Stimulated activated CD8-positive, alpha-beta memory T cell treated with anti-CD3 and anti-CD28 coated beads, Interleukin-12 subunit alpha, Interleukin-12 subunit beta, amount 100 ng/mL, for 1 hour (primary cell): ENCODE measurements at regions not wholly inside any gene's neighbourhood (a gene's known extent, or its start where the extent isn't known, plus 50 kb on each side); places are given as distances from the start of the nearest gene placed in this dataset.

ENCODE experiments used
- DNase-seq: peaks from one replicate; pipeline ENCODE4 v3.0.0-alpha.2; 2020; ENCODE audit warnings: low read depth

DNA sequence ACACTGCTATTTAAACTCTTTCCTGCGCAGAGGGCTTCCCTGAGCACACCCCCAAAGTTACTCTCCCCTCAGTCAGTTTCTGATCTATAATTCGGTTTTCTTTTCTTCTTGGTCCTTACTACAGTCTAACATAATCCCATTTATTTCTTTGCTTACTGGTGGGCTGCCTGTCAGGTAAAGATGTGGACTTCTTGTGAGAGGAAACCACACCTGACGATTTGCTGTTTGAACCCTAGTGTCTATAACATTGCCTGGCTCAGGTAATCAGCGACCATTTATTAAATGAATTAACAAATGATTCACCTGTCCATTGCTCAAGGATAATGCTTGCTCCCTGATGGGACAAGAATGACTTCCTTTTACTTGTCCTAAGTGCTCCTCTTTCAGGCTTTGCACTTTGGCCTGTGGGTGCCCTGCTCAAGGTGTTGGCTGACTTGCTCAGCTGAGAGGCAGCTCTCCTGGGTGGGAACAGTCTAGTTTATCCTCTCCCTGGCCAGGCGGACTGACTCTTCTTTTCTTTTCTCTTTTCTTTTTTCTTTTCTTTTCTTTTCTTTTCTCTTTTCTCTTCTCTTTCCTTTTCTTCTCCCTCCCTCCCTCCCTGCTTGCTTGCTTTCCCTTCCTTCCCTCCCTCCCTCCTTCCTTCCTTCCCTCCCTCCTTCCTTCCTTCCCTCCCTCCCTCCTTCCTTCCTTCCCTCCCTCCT lies 233.1 kb downstream of the BCAS1 start:
- DNase-seq = no peak

DNA sequence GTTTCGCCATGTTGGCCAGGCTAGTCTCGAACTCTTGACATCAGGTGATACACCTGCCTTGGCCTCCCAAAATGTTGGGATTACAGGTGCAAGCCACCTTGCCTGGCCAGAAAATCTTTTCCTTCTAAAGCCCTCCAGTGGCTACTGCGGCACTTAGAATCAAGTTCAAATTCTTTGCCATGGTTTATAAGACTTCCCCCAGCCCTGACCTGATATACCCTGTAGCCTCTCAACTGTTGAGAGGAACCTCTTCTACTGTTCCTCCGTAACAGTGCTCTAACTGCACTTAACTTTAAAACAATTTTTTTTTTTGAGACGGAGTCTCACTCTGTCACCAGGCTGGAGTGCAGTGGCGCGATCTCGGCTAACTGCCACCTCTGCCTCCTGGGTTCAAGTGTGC lies 235.6 kb downstream of the BCAS1 start:
- DNase-seq = no peak

DNA sequence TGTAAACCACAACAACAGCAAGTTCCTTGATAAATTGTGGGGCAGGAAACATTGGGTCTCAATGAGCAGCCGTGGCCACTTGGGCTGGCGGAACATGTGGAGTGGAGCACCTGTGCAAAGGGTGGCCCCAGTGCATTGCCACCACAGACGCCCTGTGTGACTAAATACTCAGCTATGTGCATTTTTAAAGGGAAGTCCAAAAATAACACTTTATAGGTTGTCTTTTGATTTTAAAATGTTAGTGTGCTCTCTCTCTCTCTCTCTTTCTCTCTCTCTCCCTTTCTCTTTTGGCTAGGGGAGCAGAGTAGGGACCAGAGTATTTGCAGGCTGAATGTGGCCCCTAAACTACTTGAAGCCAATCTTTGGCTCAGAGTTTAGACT lies 236.3 kb downstream of the BCAS1 start:
- no peak for DNase-seq

DNA sequence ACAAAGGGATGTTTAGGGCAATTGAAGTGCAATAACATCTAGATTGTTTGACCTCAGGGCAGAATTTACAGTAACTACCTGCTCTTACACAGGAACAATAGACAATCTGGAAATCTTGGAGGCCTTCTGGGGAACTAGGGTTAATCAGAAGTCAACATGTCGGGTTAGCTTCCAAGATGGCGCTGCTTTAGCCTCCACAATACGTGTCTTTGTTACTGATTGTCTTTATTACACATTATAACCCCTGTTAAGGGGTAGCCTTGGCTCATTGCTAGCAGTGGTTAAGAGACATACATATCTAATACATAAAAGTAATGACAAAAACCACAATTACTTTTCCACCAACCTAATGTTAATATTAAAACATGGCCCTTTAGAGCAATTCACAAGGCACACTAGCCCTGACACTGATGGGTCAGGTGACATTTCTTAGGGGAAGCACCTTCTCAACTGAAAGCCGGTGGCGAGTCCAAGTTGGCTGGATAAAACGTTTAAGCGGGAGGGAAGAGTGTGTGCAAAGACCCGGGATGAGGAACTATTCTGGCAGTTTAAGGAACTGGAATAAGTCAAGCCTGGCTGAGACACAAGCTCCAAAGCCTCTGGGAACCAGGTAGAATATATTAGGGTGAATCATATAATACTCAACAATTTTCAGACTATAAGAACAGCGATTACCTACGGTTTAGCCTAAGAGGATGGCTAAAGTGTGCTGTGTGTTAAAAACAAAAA lies 236.9 kb downstream of the BCAS1 start:
- no peak for DNase-seq

DNA sequence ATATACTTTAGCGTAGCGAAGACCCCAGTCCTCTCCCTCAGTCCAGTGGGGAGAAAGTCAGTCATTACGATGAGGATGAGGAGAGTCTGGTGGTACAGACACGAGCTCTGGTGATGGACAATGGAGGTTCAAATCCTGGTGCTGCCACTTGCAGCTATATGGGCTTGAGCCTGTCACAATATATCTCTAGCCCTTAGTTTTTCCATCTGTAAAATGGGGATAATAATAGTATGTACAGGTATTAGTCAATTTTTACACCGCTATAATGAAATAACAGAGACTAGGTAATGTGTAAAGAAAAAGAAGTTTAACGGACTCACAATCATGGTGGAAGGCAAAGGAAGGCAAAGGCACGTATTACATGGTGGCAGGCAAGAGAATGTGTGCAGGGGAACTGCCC lies 237.9 kb downstream of the BCAS1 start:
- no peak for DNase-seq

DNA sequence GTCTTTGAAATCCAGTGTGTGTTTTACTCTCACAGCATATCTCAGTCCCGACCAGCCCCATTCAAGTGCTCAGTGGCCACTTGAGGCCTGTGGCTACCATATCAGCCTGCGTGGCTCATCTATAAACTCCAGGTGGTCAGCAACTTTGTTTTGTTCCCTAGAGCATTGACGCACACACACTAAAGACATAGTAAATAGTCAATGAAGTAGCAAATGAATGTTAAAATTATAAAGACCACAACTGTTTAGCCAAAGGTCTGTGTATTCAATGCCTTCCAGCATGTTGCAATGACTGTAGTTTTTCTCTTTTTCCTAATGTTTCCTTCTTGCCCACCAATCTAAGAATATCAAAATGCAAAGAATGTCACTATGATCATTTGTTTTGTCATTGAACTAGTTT lies 238.2 kb upstream of the ZNF217 start:
- DNase-seq = no peak

DNA sequence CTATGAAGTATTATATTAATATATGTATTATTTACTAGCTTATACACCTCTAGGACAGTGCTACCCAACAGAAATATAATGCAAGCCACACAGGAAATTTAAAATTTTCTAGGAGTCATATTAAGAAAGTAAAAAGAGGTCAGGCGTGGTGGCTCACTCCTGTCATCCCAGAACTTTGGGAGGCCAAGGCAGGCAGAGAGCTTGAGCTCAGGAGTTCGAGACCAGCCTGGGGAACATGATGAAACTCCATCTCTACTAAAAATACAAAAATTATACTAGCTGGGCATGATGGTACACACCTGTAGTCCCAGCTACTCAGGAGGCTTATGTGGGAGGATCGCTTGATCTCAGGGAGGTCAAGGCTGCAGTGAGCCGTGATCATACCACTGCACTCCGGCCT lies 237.6 kb upstream of the ZNF217 start:
- no peak for DNase-seq

DNA sequence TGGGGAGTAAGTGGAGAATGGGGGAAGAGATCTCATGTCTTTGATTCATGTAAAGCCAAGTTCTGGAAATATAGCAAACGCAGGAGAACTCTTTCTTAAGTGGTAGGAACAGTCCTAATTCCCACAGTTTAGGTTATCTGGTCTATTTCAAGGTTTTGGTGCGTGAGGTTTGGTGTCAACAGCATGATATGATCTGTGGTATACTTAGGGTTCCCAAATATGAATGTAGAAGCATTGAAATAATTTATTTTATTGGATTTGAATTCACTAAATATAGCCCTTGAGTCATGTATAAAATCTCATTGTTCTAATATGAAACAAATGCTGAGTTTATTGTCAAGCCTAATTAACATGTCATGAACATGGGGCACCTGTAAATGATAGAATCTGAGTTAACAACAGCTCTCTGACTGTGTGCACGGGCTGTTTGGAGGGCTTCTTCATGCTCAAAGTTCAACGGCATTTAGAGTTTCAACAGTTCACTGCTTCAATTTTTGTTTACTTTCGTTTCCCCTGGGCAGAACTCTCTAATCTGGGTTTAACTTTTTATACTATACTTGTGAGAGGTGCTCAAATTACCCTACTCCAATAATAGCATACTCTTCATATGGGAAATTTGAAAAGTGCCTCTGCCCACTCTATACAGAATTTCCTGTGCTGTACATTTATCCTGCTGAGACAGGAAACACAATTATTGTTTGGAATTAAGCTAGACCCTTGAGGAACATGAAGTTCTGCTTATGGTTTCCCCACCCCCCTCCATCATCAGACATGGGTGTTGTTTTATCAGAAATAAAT lies 236.3 kb upstream of the ZNF217 start:
- no peak for DNase-seq

DNA sequence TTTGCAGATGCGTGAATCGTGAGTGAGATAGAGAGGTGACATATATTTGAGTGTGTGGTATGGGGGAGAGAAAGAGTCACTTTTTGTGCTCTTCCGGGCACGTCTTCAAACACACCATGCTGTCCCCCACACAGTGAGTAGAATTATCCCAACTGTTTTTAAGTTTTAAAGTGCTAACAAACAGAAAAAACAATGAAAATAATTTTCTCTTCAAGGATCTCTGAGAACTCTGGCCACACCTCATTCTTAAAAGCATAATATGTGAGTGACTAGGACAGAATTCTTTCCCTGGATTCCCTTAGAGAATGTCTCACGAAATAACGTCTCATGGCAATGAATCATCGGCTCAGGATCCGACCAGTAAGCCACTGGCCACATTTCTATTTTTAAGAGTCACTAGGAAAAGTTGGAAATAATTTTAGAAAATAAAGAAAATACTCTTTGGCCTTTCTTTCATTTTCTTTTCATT lies 235.7 kb upstream of the ZNF217 start:
- DNase-seq = no peak

DNA sequence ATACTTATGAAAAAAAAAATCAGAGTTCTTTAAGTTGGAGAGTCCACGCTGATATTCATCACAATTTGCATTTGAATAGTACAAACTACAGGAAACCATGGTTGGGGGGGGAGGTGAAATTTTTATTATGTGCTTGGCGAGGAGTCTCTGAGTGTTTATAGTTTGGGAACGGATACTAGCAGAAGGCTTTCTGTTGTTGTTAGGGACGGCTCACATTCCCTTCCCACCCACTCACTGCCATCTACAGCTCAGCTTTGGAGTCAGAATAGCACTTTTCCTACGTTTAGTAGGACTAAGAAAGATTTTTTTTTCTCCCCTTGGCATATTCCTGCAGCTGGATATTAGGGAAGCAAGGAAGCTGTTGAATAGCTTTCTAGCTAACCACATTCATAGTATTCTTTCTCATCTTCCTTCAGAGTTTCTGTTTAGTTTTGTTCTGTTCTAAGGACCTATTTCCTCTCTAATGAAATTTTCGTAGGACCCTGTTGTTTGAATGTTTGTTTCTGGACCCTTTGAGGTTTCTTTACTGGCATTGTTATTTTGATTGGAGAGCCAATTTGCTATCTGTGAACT lies 235.1 kb upstream of the ZNF217 start:
- DNase-seq = no peak

DNA sequence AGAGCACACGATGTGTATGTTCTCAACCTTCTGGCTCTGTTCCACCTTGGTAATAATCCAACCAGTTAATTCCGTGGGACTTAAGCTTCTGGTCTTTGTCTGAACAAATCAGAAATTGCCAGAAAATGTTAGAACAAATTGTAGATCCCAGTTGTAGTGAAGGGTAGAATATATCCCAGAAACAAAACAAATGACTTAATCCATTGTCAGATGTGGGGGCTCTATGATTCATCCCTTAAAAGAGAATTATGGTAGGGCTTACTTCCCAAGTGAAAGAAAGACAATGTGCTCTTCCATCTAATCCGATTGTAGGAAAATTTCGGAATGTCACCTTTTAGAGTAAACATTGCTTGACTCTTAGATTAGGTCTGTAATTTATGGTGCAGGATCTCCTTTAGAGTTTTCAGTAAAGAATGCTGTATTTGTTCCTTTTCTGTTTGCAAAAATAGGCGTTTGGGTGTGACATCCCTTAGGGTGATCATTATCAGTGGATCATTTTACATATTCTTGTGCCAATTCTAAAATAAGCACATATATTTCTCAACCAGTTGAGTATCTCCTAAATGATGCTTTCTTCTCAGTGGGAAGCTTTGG lies 234.5 kb upstream of the ZNF217 start:
- DNase-seq = no peak

DNA sequence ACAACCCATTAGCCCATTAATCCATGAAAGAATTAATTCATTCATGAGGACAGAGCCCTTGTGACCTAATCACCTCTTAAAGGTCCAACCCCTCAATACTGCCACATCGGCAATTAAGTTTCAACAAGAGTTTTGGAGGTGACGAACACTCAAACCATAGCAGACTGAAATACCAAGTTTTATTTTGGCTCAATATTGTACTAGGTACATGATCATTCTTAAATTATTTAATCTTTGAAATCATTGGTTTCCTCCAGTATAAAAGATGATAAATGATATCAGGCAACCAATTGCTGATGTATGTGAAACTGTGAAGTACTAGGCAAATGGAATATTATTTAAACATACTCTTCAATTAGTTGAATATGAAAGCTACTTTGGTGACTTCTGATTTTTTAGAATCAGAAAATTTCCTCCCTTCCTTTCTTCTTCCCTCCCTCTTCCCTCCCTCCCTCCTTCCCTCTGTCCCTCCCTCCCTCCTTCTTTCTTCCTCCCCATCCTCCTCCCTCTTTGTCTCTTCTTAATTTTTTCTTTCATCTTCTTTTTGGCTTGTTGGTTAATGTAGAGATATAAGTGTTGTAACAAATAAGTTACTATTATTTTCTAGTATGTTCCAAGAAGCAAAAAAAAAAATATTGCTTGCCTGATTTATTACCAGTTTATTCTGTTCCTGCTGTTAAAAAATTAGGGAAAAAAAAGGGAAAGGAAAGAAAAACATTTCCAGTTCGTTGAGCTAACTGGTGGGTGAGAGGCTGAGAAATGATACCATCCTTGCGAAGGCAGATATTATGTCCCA lies 233.9 kb upstream of the ZNF217 start:
- DNase-seq = no peak

DNA sequence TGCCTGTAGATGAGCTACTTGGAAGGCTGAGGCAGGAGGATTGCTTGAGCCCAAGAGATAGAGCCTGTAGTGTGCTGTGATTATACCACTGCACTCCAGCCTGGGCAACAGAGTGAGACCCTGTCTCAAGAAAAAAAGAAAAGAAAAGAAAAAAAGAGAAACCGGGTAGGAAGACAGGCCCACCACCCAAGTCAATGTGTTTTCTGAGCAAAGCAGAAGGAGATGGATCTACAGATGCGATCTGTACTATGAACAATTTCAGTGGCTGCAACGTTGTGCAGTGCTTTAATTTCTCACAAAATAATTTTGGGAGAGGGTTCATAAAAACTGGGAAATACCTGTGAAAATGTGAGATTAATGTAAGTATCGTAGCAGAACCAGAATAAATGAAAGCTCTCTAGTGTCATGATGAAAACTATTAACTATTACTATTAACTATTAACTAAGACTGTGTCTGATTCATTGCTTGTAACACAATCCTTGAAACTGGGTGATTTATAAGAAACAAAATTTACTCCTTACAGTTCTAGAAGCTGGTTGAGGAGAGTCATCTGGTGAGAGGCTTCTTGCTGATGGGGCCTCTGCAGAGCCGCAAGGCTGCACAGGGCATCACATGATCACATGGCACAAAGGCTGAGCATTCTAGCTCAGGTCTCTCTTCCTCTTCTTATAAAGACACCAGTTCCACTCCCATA lies 233.1 kb upstream of the ZNF217 start:
- DNase-seq = no peak

DNA sequence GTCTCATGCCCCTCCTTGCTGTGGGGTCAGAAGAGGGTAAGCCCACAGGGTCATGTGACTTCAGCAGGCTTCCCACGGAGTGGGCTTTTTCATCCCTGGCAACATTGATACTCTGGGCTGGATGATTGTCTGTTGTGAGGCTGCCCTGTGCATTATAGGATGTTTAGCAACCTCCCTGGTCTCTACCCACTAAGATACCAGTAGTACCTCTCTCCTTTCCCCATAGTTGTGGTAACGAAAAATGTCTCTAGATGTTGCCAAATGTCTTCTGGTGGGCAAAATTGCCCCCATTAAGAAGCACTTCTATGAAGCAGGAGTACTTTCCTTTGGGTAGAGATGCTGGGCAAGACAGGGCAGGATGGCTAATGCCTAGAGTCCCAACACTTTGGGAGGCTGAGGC lies 232.5 kb upstream of the ZNF217 start:
- no peak for DNase-seq

DNA sequence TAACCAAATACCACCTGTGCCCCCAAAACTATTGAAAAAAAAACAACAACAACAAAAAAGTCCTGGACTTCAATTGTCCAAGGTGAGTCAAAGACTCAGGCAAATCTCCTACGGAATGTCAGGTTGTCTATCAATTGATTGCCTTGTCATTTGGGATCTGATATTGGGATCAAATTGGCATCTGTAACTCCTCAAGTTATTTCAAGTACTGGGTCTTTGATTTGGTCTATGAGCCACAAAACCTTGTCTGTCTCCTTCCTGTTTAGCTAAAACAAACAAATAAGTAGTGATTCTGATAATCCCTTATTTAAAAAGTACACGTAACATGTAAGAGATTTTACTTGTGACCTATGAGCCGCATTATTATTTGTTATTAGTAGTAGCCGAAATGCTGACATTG lies 231.6 kb upstream of the ZNF217 start:
- DNase-seq = no peak

DNA sequence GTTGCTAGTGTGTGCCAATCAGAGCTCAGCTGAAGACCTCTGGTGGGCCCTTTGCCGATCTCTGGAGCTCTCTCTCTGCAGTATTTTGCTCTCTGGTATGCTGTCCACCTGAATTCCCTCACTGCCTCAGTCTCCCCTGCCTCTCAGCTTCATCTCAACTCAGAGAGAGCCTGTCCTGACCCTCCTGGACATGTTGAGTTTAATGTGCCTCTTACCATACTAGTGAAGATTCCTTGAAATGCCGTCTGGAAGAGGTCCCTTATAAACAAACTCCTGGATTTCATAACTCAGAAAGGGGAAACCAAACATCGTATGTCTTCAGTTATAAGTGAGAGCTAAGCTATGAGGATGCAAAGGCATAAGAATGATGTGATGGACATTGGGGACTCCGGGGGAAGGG lies 231.1 kb upstream of the ZNF217 start:
- no peak for DNase-seq

DNA sequence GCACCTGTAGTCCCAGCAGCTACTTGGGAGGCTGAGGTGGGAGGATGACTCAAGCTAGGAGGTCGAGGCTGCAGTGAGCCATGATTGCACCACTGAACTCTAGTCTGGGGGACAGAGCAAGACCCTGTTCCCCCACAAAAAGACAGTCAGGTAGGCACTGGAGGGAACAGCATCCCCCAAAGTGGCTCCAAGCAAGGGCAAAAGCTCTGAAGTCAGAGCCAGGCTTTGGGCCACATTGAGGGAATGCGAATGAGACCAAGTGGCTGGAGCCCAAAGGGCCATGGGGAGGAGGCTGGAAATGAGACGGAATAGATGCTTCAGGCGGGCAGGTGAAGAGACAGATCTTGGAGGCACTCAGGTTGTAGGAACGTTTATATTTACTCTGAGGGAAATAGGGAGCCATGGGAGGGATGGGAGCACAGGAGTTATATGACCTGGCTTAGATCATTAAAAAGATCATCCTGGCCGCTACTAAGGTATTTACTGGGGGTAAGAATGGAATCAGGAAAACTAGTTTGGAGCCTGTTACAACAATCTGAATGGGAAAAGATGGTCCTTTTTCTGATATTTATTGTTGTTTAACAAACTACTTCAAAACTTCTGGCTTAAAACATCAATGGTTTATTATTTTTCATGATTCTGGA lies 229.6 kb upstream of the ZNF217 start:
- DNase-seq = no peak

DNA sequence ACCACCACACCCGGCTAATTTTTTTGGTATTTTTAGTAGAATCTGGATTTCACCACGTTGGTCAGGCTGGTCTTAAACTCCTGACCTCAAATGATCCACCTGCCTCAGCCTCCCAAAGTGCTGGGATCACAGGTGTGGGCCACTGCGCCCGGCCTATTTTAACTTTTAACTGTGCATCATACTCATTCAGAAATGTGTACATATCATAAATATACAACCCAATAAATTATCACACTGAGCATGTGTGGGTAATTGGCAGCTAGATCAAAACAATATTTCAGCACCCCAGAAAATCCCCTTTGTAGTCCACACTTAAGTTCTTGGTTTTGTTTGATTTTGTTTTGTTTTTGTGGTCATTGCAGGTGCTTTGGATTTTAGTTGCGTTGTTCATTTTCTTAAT lies 228.9 kb upstream of the ZNF217 start:
- no peak for DNase-seq

DNA sequence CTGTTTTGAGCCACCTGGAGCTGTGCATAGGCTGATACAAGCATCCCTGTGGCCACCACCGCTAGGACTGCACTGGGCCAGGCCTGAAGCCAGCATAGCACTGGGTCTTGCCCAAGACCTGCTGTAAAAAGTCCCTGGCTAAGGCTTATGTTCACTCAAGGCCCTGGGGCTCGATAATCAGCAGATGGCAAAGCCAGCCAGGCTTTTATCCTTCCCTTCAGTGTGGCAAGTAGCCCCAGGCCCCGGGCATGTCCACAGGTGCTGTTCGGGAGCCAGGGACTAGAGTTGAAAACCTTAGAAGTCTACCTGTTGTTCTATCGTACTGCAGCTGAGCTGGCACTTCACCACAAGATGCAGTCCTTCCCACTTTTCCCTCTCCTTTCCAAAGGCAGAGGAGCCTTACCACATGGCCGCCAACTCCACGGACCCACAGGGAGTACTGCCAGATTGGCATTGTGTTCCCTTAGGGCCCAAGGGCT lies 226.4 kb upstream of the ZNF217 start:
- no peak for DNase-seq
